GM12875 (cell line): ENCODE measurements at regions not wholly inside any gene's neighbourhood (a gene's known extent, or its start where the extent isn't known, plus 50 kb on each side); places are given as distances from the start of the nearest gene placed in this dataset.

Source experiments
- H3K4me3 ChIP-seq: one replicate; pipeline ENCODE4 v1.5.1; 2011; ENCODE audit warnings: low read depth, low read length, control low read depth
- CTCF ChIP-seq: IDR thresholded peaks from 2 replicates; pipeline ENCODE4 v1.5.1; 2011; ENCODE audit warnings: low read depth, mild to moderate bottlenecking, control low read depth, inconsistent platforms, low read length, moderate library complexity, borderline replicate concordance; ENCODE audit not compliant: insufficient read depth

- H3K4me3 ChIP-seq: no peak overlapping the region
- no peak for TF ChIP-seq CTCF
These were observed 99.8 kb downstream of the SPRY1 start for GRCh38 chr4:123496421-123496820.

GRCh38 chr4:123497340-123497739 lies 100.7 kb downstream of the SPRY1 start:
- TF ChIP-seq CTCF: no peak

GRCh38 chr4:123501733-123502132 lies 105.1 kb downstream of the SPRY1 start:
- no peak for TF ChIP-seq CTCF

More at GRCh38 chr4:123497340-123497739, 100.7 kb downstream of the SPRY1 start:
- no peak overlapping the region for H3K4me3 ChIP-seq

GRCh38 chr4:123503698-123504363 lies 107.2 kb downstream of the SPRY1 start:
- no peak for TF ChIP-seq CTCF
- no peak overlapping the region for H3K4me3 ChIP-seq

More at GRCh38 chr4:123501733-123502132, 105.1 kb downstream of the SPRY1 start:
- no peak overlapping the region for H3K4me3 ChIP-seq

- no peak for TF ChIP-seq CTCF
- peak overlapping the region; percentile 18 for H3K4me3 ChIP-seq
These were observed 108.8 kb downstream of the SPRY1 start for GRCh38 chr4:123505095-123506010.

GRCh38 chr4:123506011-123506695 lies 109.6 kb downstream of the SPRY1 start:
- peak overlapping the region; percentile 18 for H3K4me3 ChIP-seq
- no peak for TF ChIP-seq CTCF
